HG03378 (cell line): ENCODE measurements at regions not wholly inside any gene's neighbourhood (a gene's known extent, or its start where the extent isn't known, plus 50 kb on each side); places are given as distances from the start of the nearest gene placed in this dataset.

ENCODE experiments used
- ATAC-seq: cut with Tn5 transposase; IDR thresholded peaks from one replicate; pipeline ENCODE4 v1.9.1; 2021; ENCODE audit warnings: mild to moderate bottlenecking, moderate library complexity; ENCODE audit not compliant: unreplicated experiment

DNA sequence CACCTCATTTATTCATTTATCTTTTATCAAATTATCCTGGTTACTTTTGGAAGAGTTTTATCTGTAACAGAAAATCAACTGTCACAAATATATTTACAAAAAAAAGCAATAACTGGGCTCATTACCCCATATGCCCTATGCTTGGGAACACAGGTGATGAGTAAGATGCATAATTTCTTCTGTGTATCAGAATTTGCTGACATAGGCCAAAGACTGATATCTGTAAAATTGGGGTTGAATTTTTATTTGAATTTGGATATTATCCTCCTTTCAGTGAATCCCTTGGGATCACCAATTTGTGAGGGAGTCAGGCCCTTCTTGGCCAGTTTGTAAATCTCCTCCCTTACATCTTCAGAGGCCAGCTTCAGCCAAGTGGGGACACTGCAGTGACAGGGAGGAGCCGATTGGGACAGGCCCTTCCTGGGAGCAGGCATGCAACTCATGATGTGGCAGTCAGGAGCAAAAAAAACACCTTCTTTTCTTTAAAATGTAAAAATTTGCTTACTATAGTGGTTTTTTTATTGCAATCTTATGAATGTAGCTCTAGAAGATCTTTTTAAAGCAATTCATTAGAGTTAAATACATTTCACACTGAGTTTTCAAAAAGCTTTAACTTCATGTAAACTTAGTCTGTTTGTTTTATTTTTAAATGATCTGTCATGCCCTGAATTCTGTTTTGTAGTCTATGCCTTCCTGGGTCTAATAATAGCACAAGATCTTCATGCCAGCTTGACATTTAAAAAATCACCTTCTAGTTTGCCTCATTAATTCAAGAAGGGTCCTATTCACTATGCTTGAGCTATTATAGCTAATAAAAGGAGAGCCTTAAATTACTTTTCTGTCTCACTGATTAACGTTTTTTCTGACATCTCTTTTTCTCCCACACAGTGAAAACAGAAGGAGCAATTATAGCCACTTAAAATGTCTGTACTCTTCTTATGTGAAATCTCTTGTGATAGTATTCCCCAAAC, 136.6 kb upstream of the SPRY1 start:
- no peak for ATAC-seq

- no peak for ATAC-seq
Measured at GRCh38 chr4:123260653-123261052, 135.9 kb upstream of the SPRY1 start.

GRCh38 chr4:123262080-123262479, 134.5 kb upstream of the SPRY1 start:
- ATAC-seq = no peak

DNA sequence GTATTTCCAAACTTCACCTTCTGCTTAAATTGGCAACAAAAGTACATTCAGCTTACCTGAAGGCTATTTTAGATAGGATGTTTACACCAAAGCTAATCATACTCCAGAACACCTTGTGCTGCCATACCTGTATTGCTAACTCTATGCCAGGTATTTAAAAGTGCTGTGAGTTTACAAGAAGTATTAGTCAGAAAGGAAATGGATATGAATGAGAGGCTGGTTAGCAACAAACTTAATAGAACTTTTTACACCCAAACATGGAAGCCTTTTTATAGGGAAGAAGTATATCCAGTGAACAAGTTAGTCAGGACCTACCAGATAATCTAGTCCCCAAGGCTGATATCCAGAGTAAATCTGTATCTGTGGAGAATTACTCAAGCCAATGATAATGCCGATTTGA, 131.2 kb upstream of the SPRY1 start:
- no peak for ATAC-seq

GRCh38 chr4:123266221-123266620, 130.4 kb upstream of the SPRY1 start:
- ATAC-seq = no peak

DNA sequence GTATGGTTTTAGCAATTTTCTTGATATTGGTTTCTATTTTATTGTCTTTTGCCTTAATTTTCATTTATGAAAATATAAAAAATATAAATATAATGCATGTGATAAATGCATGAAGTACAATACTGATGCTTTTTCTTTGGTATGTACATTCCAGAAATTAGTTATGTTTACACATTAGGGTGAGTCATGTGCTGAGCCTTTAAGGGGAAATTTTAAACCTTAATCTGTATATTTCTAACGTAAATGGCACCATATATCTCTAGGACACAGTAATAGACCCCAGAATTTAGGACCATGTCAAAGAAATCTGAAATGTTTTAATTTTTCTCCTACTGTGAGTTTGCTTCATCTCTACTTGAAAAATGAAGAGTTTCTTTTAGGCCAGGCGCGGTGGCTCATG, 117.8 kb upstream of the SPRY1 start:
- no peak for ATAC-seq

DNA sequence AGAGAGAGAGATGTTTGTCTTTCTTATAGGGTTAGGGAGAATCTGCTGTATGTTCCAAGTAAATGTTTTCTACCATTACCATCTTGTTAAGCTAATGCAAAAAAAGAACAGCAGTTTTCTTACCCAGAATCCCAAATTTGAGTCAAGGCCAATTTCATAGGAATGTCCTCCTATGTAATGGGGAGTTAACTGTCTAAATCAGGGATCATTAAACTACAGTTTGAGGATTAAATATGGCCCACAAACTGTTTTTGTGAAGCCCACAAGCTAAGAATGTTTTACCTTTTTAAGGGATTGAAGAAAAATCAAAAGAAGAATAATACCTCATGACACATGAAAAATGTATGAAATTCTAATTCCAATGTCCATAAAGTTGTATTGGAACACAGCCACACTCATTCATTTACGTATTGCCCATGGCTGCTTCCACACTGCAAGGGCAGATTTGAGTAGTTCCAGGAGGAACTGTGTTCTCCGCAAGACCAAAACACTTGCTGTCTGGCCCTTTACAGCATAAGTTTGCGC, 113.2 kb upstream of the SPRY1 start:
- no peak for ATAC-seq

DNA sequence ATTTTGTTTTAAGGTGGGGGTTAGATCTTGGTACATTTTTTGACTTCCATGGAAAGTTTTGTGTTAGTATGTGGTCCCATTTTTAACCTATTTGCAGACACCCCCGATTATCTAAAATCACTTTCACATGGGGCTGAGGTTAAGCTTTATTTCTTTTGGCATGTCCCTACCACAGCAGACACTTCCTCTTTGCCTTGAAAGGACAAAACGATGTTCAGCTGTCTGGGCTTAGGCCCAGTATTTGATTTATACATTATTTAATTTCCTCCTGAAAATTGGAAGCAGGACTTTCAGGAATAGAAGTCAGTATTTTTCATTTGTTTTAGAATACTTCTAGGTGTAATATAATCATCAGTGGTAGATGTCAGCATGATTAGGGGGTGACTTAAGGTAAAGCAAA, 112.4 kb upstream of the SPRY1 start:
- ATAC-seq = no peak

DNA sequence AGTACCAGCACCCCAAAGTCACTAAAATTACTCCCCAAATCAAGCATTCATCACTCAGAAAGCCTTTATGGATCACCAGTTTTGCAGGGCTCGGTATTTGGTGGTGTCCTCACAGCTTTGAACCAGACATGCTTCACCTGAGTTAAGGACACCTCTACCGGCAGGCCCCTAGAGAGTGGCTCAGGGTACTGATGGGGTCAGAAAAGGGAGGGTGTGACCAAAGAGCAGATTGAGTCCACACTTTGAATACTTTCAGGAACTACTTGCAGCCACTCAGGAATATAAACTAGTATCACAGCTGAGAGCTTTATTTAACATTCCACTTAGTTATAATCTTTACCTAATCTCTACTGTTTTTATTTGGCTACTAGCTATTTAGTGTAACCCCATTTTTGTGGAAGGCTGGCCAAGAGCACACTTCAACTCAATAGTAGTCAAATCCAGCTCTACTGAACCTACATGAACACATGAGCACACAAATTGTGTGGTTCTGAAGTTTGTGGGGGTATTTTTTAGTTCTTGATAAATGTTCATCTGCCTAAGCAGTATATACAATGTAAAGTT, 109.6 kb upstream of the SPRY1 start:
- no peak for ATAC-seq

DNA sequence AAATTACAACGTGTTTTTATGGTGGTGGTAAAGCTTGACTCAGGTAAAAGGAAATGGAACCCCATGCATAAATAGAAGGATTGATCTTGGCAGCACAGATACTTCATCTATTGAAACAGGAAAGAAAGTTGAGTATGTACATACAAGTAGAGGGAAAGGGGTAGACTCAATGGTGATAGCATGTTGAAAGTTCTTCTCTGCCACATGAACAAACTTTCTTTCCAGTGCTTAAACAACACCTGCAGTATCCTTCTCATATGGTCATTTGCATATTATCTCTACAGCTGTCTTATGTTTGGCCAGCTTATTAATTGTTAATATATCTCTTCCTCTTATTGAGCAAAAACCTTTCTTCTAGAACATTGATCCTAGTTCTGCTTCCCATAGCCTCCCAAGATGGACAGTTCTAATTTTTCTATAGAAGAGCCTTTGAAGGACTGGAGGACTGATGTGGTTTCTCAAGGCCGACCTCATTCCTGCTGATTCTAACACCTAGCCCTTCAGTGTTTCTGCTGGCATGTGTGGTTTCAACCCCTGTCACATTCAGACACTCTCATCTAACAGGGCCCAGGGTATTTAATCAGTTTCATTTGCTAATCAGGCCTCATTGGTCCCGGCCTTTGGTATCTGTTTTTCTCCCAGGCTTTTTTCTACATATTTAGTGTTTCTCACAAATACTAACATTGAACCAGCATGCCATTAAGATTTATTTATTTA, 108.1 kb upstream of the SPRY1 start:
- ATAC-seq = no peak

GRCh38 chr4:123291329-123291728, 105.3 kb upstream of the SPRY1 start:
- ATAC-seq = no peak

DNA sequence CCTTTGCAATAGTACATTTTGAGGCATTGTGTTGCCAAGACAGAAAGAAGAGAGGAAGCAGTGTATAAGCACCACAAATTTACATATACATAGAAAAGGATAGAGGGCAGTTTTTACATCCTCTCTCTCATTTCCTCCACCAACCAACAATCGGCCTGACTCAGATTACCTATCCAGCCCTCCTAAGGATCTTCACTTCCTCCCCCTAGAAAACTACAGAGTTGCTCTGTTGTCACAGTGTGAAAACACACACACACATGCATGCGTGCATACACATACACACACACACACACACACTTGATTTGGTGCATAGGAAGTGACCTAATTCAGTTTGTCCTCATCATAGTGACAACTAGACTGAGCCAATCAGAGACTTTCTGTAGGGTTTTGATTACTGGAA, 98.8 kb upstream of the SPRY1 start:
- no peak for ATAC-seq

GRCh38 chr4:123298261-123298660, 98.3 kb upstream of the SPRY1 start:
- no peak for ATAC-seq

DNA sequence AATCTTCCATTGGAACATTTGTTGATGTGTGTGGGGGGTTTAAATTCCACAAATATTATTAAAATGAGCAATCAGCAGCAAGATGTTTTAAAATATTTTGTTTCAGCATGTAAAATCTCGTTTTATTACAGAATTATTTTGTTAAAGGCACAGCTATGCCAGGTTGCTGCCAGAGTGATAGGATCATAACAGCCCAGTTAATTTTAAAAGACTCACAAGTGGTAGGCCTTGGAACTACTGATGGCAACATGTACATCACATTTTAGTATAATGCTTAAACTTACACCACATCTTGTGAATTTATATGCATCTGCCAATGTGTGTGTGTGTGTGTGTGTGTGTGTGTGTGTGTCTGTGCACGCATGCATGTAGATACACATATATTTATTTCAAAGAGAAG, 97.8 kb upstream of the SPRY1 start:
- ATAC-seq = no peak

DNA sequence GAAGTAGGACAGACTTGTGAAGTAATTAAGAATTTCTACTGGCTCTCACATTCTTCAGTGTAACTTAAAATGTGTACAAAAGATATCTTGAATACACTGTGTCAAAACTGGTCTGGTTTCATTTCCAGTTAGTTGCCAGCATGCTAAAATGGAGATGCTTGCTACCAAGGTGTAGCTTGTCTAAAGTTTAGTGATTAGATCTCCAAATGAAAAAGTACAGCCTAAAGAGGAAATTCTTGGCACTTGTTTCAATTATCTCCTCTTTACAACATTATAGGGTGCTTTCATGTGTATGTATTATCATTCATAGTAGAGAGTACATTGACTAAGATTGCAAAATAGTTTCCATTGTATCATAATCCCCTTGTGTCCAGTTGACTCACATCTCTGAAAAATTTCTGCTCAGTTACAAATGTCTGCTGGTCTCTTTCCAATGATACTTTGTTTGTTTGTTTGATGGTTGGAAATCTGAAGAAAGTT, 97.3 kb upstream of the SPRY1 start:
- no peak for ATAC-seq

DNA sequence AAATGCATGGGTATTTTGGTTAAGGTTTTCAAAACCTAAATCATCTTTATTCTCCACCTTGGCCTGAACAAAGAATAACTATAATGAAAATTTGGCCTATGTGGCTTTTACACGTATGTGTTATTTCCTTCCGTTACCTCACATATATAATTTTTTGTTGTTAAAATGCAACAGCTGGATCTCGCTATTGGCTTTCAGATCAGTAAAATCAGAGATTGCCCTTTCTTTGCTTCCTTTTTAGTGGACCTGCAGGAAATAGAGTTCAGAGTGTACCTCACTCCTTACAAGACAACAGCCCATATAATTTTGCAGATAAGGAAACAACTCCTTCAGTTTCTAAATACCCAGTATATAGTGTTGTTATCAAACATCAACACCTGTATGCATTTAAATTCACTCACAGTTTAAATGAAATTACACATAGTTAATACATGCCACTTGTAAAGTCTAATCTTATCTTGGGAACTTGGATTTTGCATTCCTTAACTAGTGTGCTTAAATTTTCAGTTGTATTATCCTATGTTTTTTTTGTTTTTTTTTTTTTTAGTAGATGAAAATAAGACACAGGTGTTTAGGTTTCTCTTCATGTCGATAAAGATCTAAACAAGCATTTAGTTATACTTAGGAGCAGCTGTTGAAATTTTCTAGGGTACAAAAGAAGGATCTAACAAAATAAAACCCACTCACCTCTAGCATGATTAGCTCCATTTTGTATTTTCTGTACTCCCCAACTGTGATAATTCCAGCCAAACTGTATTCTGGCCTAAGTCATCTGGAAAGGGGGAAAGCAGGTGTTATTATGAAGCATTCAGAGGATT, 96.2 kb upstream of the SPRY1 start:
- ATAC-seq = no peak

DNA sequence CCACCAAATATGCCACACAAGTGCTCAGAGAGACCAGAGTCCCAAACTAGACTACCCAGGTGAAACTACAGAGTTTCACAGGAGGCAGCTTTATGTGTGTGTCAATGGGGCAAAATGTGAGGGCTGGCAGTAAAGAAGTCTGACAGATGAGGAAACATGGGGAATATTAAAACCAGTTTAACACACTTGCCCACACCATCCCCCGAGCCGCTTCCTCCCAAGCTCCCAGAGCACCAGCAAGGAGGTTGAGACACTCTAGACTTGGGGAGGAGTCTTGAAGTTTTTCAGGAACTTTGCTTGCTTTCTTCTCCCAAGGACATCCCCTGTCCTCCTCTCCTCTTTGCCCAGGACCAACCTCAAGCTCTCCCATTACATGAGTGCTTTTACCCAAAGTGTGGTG, 94.7 kb upstream of the SPRY1 start:
- ATAC-seq = no peak

GRCh38 chr4:123304151-123304964, 92.2 kb upstream of the SPRY1 start:
- ATAC-seq = no peak

GRCh38 chr4:123305736-123306135, 90.9 kb upstream of the SPRY1 start:
- ATAC-seq = no peak

- ATAC-seq = no peak
Measured at GRCh38 chr4:123306769-123307168, 89.8 kb upstream of the SPRY1 start.
